Prostate gland (tissue), 2 donors: ENCODE measurements at regions not wholly inside any gene's neighbourhood (a gene's known extent, or its start where the extent isn't known, plus 50 kb on each side); places are given as distances from the start of the nearest gene placed in this dataset.

Experiments
- POLR2AphosphoS5 ChIP-seq: sonication (generic); formaldehyde crosslinking; IDR thresholded peaks from one replicate; pipeline ENCODE4 v1.6.1; 2017; ENCODE audit warnings: antibody characterized with exemption
- TF ChIP-seq, protein P1 (sequence below), 4 experiments: fragments of 200-600 bp in 2 of 4; fragments of 450-650 bp in 2 of 4; sonication (generic) in 2 of 4; IDR thresholded peaks; 1 replicate in 3 of 4; 2 replicates in 1 of 4; pipeline ENCODE4 v1.5.1; 2016 to 2019; ENCODE audit warnings: antibody characterized with exemption in 4 of 4, mild to moderate bottlenecking in 2 of 4, moderate library complexity in 2 of 4

DNA sequence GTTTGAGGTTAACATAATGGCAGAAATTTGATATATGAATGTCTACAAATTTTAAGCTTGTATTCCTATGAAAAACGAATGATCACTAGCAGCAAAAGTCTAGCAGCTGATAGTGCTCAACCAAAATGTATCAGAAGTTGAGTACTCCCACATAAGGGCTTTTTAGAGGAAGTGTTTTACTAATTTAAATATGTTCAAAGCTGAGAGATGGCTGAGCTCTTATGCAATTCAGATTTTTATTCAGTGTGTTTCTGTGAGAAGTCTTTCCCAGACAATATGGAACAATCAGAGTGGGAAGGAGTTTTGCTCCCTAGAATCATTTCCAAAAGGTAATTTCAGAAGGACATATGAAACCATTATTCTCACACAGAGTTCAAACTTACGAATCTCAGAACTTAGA is 327.0 kb downstream of the ZPLD1 start:
- no peak for TF ChIP-seq POLR2AphosphoS5
- TF ChIP-seq, protein P1, sequence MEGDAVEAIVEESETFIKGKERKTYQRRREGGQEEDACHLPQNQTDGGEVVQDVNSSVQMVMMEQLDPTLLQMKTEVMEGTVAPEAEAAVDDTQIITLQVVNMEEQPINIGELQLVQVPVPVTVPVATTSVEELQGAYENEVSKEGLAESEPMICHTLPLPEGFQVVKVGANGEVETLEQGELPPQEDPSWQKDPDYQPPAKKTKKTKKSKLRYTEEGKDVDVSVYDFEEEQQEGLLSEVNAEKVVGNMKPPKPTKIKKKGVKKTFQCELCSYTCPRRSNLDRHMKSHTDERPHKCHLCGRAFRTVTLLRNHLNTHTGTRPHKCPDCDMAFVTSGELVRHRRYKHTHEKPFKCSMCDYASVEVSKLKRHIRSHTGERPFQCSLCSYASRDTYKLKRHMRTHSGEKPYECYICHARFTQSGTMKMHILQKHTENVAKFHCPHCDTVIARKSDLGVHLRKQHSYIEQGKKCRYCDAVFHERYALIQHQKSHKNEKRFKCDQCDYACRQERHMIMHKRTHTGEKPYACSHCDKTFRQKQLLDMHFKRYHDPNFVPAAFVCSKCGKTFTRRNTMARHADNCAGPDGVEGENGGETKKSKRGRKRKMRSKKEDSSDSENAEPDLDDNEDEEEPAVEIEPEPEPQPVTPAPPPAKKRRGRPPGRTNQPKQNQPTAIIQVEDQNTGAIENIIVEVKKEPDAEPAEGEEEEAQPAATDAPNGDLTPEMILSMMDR (IDR thresholded peaks at IDR 0.05) = no peak
